Upper lobe of right lung (tissue), 1 donor: ENCODE measurements at regions not wholly inside any gene's neighbourhood (a gene's known extent, or its start where the extent isn't known, plus 50 kb on each side); places are given as distances from the start of the nearest gene placed in this dataset.

Experiments
- ATAC-seq: fragments of 200-7000 bp; cut with Tn5 transposase; one replicate; pipeline ENCODE4 v1.9.1; 2020; ENCODE audit warnings: mild to moderate bottlenecking, moderate library complexity
- DNase-seq: peaks from one replicate; pipeline ENCODE4 v3.0.0-alpha.2; 2020
- H3K27ac ChIP-seq: fragments of 200-600 bp; one replicate; pipeline ENCODE4 v1.8.0; 2022
- H3K27me3 ChIP-seq: fragments of 200-600 bp; one replicate; pipeline ENCODE4 v1.8.0; 2022; ENCODE audit warnings: mild to moderate bottlenecking
- H3K36me3 ChIP-seq: fragments of 200-600 bp; one replicate; pipeline ENCODE4 v1.8.0; 2022
- H3K4me1 ChIP-seq: fragments of 200-600 bp; one replicate; pipeline ENCODE4 v1.8.0; 2022
- H3K4me3 ChIP-seq: fragments of 200-600 bp; one replicate; pipeline ENCODE4 v1.8.0; 2022; ENCODE audit warnings: mild to moderate bottlenecking
- H3K9me3 ChIP-seq: fragments of 200-600 bp; one replicate; pipeline ENCODE4 v1.8.0; 2022
- CTCF ChIP-seq: fragments of 200-600 bp; IDR thresholded peaks from one replicate; pipeline ENCODE4 v1.8.0; 2022; ENCODE audit warnings: antibody characterized with exemption
- intact Hi-C: fragments of 100-400 bp; cut with DNase I; formaldehyde crosslinking; loops from one replicate; pipeline ENCODE4 v1.11.0; 2022
- donor health status: DM: no; HTN: yes; CAD: no; lungs with severe emphysema.

GRCh38 chr7:113010377-113010776, 76.2 kb downstream of the GPR85 start:
- no peak for ATAC-seq
- intact Hi-C loops: no loop called here
- H3K27ac ChIP-seq: no peak overlapping the region

GRCh38 chr7:113008755-113009154, 77.9 kb downstream of the GPR85 start:
- Histone ChIP-seq H3K27ac (no peak overlapping the region), H3K27me3 (no peaks in the 10 kb centered on the region)
- no peak for ATAC-seq

More at GRCh38 chr7:113010377-113010776, 76.2 kb downstream of the GPR85 start:
- Histone ChIP-seq H3K4me3 (no peak overlapping the region), H3K4me1 (no peaks in the 10 kb centered on the region), H3K36me3 (no peaks in the 10 kb centered on the region), H3K9me3 (no peaks in the 10 kb centered on the region), H3K27me3 (no peaks in the 10 kb centered on the region)
- no peak for DNase-seq
- TF ChIP-seq CTCF: no peak

GRCh38 chr7:113004726-113005454, 81.7 kb downstream of the GPR85 start:
- no peak for TF ChIP-seq CTCF
- Histone ChIP-seq H3K9me3 (no peaks in the 10 kb centered on the region), H3K4me1 (no peaks in the 10 kb centered on the region), H3K27ac (no peak overlapping the region), H3K4me3 (no peak overlapping the region), H3K36me3 (no peaks in the 10 kb centered on the region), H3K27me3 (no peaks in the 10 kb centered on the region)
- DNase-seq: no peak
- ATAC-seq: no peak
- intact Hi-C loops: no loop called here

More at GRCh38 chr7:113008755-113009154, 77.9 kb downstream of the GPR85 start:
- Histone ChIP-seq H3K4me3 (no peak overlapping the region), H3K9me3 (no peaks in the 10 kb centered on the region), H3K4me1 (no peaks in the 10 kb centered on the region), H3K36me3 (no peaks in the 10 kb centered on the region)
- intact Hi-C loops: no loop called here
- TF ChIP-seq CTCF: no peak
- no peak for DNase-seq

- ATAC-seq: no peak
- intact Hi-C loops: no loop called here
- no peaks in the 10 kb centered on the region for H3K4me1 ChIP-seq
- no peaks in the 10 kb centered on the region for H3K36me3 ChIP-seq
- no peak overlapping the region for H3K27ac ChIP-seq
- no peaks in the 10 kb centered on the region for H3K27me3 ChIP-seq
- TF ChIP-seq CTCF: no peak
- H3K9me3 ChIP-seq: no peaks in the 10 kb centered on the region
- H3K4me3 ChIP-seq: no peak overlapping the region
- no peak for DNase-seq
Measured at GRCh38 chr7:113000316-113001020, 86.2 kb downstream of the GPR85 start.

- no peak for TF ChIP-seq CTCF
- Histone ChIP-seq H3K27me3 (no peaks in the 10 kb centered on the region), H3K27ac (no peak overlapping the region), H3K9me3 (no peaks in the 10 kb centered on the region), H3K4me3 (no peak overlapping the region), H3K36me3 (no peaks in the 10 kb centered on the region), H3K4me1 (no peaks in the 10 kb centered on the region)
- ATAC-seq (no peak), DNase-seq (no peak)
- intact Hi-C loops: no loop called here
Measured at GRCh38 chr7:112997831-112998230, 88.8 kb downstream of the GPR85 start.
